K562 (cell line): ENCODE measurements at regions not wholly inside any gene's neighbourhood (a gene's known extent, or its start where the extent isn't known, plus 50 kb on each side); places are given as distances from the start of the nearest gene placed in this dataset.

Experiments used
- ARID2 ChIP-seq: fragments of 450-650 bp; IDR thresholded peaks from 2 replicates; pipeline ENCODE4 v1.6.1; 2017; ENCODE audit warnings: antibody characterized with exemption, mild to moderate bottlenecking
- E2F1 ChIP-seq: sonication (generic); formaldehyde crosslinking; IDR thresholded peaks from 2 replicates; pipeline ENCODE4 v1.8.1; 2023; ENCODE audit warnings: mild to moderate bottlenecking, missing genetic modification reagents, moderate library complexity
- EGR1 ChIP-seq: fragments of 450-650 bp; conservative IDR thresholded peaks from 2 replicates; pipeline ENCODE4 v1.6.1; 2017; ENCODE audit warnings: mild to moderate bottlenecking
- FOXA1 ChIP-seq: fragments of 450-650 bp; IDR thresholded peaks from 2 replicates; pipeline ENCODE4 v1.6.1; 2016; ENCODE audit warnings: mild to moderate bottlenecking, borderline replicate concordance
- KLF13 ChIP-seq: fragments of 450-650 bp; IDR thresholded peaks from 2 replicates; pipeline ENCODE4 v1.6.1; 2016; ENCODE audit warnings: missing genetic modification characterization, low read depth, mild to moderate bottlenecking, missing compliant biosample characterization, moderate library complexity, borderline replicate concordance
- NFIC ChIP-seq: fragments of 450-650 bp; IDR thresholded peaks from 2 replicates; pipeline ENCODE4 v1.6.1; 2017; ENCODE audit warnings: mild to moderate bottlenecking, inconsistent platforms
- POU5F1 ChIP-seq: fragments of 150-350 bp; IDR thresholded peaks from 2 replicates; pipeline ENCODE4 v1.6.1; 2014; ENCODE audit warnings: borderline replicate concordance, low read length, low read depth, mild to moderate bottlenecking; ENCODE audit not compliant: partially characterized antibody
- XRCC4 ChIP-seq: IDR thresholded peaks from one replicate; pipeline ENCODE4 v1.6.1; 2011; ENCODE audit not compliant: insufficient read depth, insufficient read length; ENCODE audit errors: extremely low read depth
- ZNF449 ChIP-seq: fragments of 250-450 bp; sonication (Bioruptor Pico); IDR thresholded peaks from 2 replicates; pipeline ENCODE4 v1.8.0; 2022; ENCODE audit warnings: moderate library complexity, mild to moderate bottlenecking, inconsistent platforms
- TF ChIP-seq, protein P1 (sequence below): sonication (generic); formaldehyde crosslinking; IDR thresholded peaks from 2 replicates; pipeline ENCODE4 v1.8.1; 2022; ENCODE audit warnings: missing genetic modification reagents
- TF ChIP-seq, protein P2 (sequence below): fragments of 450-650 bp; IDR thresholded peaks from 2 replicates; pipeline ENCODE4 v1.6.1; 2016
- TF ChIP-seq, protein P3 (sequence below): sonication (generic); formaldehyde crosslinking; IDR thresholded peaks from 2 replicates; pipeline ENCODE4 v1.9.0; 2022; ENCODE audit warnings: mild to moderate bottlenecking, missing genetic modification reagents

- TF ChIP-seq, protein P1, sequence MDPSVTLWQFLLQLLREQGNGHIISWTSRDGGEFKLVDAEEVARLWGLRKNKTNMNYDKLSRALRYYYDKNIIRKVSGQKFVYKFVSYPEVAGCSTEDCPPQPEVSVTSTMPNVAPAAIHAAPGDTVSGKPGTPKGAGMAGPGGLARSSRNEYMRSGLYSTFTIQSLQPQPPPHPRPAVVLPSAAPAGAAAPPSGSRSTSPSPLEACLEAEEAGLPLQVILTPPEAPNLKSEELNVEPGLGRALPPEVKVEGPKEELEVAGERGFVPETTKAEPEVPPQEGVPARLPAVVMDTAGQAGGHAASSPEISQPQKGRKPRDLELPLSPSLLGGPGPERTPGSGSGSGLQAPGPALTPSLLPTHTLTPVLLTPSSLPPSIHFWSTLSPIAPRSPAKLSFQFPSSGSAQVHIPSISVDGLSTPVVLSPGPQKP (CRISPR knock-in tag) = no peak
- TF ChIP-seq, protein P2, sequence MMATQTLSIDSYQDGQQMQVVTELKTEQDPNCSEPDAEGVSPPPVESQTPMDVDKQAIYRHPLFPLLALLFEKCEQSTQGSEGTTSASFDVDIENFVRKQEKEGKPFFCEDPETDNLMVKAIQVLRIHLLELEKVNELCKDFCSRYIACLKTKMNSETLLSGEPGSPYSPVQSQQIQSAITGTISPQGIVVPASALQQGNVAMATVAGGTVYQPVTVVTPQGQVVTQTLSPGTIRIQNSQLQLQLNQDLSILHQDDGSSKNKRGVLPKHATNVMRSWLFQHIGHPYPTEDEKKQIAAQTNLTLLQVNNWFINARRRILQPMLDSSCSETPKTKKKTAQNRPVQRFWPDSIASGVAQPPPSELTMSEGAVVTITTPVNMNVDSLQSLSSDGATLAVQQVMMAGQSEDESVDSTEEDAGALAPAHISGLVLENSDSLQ = no peak
- TF ChIP-seq KLF13 (tag) (no peak), XRCC4 (no peak), ARID2 (no peak), POU5F1 (no peak), FOXA1 (no peak), NFIC (no peak), E2F1 (CRISPR knock-in tag) (no peak), EGR1 (no peak), ZNF449 (CRISPR knock-in tag) (no peak)
- TF ChIP-seq, protein P3, sequence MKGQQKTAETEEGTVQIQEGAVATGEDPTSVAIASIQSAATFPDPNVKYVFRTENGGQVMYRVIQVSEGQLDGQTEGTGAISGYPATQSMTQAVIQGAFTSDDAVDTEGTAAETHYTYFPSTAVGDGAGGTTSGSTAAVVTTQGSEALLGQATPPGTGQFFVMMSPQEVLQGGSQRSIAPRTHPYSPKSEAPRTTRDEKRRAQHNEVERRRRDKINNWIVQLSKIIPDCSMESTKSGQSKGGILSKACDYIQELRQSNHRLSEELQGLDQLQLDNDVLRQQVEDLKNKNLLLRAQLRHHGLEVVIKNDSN = no peak
These were observed 73.4 kb upstream of the GSE1 start for GRCh38 chr16:85539629-85540291.
